GM18861 (cell line): ENCODE measurements at regions not wholly inside any gene's neighbourhood (a gene's known extent, or its start where the extent isn't known, plus 50 kb on each side); places are given as distances from the start of the nearest gene placed in this dataset.

Experiments used
- ATAC-seq: cut with Tn5 transposase; IDR thresholded peaks from one replicate; pipeline ENCODE4 v1.9.1; 2021; ENCODE audit not compliant: unreplicated experiment

- no peak for ATAC-seq
These were observed 220.3 kb downstream of the OR13H1 start for GRCh38 chrX:131764216-131764615.

- ATAC-seq = peak; percentile 69
These were observed 234.7 kb downstream of the OR13H1 start for GRCh38 chrX:131778269-131779218.

- no peak for ATAC-seq
These were observed 235.4 kb downstream of the OR13H1 start for GRCh38 chrX:131779306-131779705.

GRCh38 chrX:131779741-131780140, 235.9 kb downstream of the OR13H1 start:
- ATAC-seq = no peak

- no peak for ATAC-seq
These were observed 238.8 kb downstream of the OR13H1 start for GRCh38 chrX:131782646-131783045.

GRCh38 chrX:131783555-131784308, 239.4 kb upstream of the STK26 start:
- ATAC-seq = peak; percentile 49

- peak; percentile 30 for ATAC-seq
These were observed 233.4 kb upstream of the STK26 start for GRCh38 chrX:131789664-131790063.

GRCh38 chrX:131791608-131792355, 231.3 kb upstream of the STK26 start:
- no peak for ATAC-seq

- ATAC-seq = peak; percentile 73
These were observed 230.7 kb upstream of the STK26 start for GRCh38 chrX:131792356-131792749.

- ATAC-seq = peak; percentile 46
These were observed 230.2 kb upstream of the STK26 start for GRCh38 chrX:131792789-131793462.

GRCh38 chrX:131795442-131796229, 227.5 kb upstream of the STK26 start:
- no peak for ATAC-seq

- ATAC-seq = no peak
These were observed 222.0 kb upstream of the STK26 start for GRCh38 chrX:131801066-131801465.

GRCh38 chrX:131801911-131802310, 221.2 kb upstream of the STK26 start:
- ATAC-seq = no peak

GRCh38 chrX:131802836-131803626, 220.1 kb upstream of the STK26 start:
- peak; percentile 75 for ATAC-seq

GRCh38 chrX:131812847-131813825, 210.0 kb upstream of the STK26 start:
- ATAC-seq = peak; percentile 85

GRCh38 chrX:131816551-131817136, 206.5 kb upstream of the STK26 start:
- peak; percentile 45 for ATAC-seq

GRCh38 chrX:131818297-131818936, 204.7 kb upstream of the STK26 start:
- no peak for ATAC-seq
